ENCODE measurements at regions not wholly inside any gene's neighbourhood (a gene's known extent, or its start where the extent isn't known, plus 50 kb on each side); places are given as distances from the start of the nearest gene placed in this dataset.

DNA sequence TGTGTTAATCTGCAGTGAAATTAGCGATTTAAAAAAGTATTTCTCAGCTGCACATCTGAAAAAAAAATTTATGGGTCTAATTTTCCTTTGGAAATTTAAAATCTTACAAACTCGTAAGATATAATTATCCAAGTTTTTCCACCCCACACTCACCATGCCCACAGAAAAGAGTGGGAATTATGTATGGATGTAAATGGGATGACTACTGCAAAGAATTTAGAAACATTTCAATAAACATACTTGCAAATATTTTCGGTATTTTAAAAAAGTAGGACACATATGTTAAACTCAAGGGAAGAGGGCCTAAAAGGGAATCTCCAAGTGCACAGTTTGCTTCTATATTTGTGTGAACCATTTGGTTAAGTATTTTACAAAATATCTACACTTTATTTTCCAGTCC, 1039.9 kb upstream of the POU3F3 start:
- ATAC-seq = no peak

DNA sequence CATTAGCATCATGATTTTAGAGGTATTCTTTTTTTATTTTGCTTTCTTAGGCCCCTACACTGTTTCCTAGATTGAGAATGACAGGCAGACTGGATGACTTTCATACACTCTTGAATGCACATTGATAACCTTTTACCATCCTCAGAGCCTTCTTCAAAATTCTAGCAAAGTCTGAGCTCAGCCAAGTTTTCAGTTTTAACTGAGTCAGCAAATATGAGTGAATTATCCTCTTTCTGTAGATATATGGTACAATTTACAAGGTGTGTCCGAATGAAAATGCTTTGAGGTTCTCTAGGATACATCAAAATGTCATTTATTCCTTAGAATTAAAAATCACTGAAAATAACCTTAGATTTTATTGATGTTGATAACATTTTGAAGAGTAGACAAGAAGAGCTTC, 1038.2 kb upstream of the POU3F3 start:
- no peak for ATAC-seq

DNA sequence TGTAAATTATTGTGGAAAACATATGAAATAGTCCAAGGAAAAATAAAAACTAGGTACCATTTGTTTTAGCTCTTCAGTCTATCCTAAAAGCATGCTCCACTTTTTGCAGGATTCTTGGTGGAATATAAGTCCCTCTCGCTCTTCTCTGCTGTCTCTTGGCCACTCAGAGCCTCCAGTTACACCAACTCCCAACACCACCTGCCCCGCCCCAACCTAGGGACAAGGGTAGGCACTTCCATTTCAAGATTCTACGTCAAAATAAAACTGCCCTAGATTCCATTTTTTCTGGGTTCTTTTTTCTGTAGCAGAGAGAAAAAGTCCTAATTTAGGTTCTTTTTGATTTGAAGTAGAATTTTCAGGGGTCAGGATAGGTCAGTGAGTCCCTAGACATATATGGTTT, 1036.2 kb upstream of the POU3F3 start:
- no peak for ATAC-seq

DNA sequence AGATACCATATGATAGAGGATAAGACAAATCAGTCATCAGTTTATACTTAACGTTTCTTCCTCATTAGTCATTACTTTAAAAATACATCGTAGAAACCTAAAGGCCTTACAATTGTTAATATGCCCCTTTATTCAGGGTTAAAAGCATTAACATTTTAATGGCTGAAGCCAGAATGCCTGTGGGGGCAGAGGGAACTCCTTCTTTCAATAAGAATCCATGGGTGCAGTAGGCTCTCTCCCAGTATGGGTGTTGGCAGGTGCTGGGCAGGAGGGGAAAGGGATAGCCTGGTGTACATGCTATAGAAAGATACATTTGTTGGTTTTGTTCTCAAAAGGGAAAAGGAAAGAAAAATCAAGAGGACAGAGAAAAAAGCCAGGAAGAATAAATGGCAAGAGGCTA, 1035.7 kb upstream of the POU3F3 start:
- ATAC-seq = no peak

DNA sequence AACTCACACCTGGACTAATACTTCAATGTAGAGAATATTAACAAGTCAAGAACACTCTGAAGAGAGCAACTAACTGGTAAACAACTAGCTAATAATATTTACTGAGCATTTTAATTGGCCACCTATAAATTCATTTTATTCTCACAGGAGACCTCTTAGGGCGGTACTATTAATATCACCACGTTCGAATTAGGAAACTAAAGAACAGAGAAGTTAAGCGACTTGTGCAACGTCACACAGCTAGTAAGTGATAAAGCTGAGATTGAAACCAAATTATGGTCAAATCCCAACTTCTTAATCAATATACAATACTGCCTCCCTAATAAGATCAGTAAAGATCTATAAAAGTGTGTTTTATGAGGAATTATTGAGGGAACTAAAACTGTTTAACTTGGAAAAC, 1034.3 kb upstream of the POU3F3 start:
- ATAC-seq = no peak

DNA sequence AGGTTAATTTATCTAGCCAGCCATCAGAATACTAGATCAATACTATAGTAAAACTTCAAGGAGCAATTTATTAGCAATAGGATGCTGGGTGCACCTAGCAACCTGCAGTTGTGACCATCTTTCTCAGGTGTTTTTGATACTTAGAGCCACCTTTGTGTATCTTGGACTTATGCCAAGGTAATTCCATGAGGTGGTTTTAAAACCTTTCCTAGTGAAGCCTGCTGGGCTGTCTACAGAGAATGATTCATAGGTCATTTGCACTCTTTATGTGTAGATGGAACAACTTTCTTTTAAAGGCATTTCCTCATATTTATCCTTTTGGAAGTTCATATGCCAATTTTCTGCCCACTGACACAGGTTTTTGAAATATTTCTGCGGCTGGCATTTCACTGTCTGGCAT, 1030.1 kb upstream of the POU3F3 start:
- ATAC-seq = no peak

DNA sequence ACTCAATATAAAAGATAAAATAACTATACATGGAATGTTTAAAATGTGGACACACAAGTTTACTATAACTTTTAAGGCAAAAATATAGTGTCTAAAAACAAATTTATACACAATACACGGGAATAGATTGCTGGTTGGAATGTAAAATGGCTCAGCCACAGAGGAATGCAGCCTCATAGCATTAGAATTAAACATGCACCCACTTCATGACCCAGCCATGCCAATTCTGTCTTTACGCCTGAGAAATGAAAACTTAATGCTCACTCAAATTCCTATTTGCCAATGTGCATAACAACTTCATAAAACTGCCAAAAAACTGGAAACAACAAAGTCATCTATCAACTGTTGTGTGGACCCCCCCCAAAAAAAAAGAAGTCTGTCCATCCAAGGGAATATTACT, 1006.6 kb upstream of the POU3F3 start:
- no peak for ATAC-seq

DNA sequence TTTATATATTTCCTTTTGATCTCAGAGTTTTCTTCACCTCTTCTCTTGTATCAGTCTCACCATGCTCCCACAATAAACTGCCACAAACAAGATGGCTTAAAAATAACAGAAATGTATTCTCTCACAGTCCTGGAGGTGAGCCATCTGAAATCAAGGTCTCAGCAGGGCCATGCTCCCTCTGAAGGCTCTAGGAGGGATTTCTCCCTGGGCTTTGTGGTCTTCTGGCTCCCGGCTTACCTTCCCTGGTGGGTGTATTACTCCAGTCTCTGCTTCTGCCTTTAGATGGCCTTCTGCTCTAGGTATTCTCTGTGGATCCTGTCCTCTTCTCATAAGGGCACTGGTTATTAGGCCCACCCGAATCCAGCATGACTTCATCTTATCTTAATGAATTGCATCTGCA, 994.7 kb upstream of the POU3F3 start:
- ATAC-seq = no peak

DNA sequence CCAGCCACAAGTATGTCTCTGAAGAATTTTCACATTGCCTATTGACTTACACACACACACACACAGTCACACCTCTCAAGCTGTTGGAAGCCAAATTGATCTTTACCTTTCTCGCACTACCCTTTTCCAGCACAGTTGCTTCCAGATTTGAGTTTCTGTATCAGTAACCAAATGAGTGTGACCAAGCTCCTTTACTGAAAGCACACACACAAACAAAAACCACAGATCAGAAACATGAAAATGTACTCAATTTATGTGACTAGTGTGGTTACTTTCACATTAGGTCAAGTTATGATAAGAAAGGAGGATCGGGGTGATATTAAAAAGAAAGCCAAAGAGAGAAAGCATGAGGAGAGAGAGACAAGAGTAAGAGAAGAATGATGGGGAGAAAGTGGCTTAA, 993.9 kb upstream of the POU3F3 start:
- ATAC-seq = no peak

DNA sequence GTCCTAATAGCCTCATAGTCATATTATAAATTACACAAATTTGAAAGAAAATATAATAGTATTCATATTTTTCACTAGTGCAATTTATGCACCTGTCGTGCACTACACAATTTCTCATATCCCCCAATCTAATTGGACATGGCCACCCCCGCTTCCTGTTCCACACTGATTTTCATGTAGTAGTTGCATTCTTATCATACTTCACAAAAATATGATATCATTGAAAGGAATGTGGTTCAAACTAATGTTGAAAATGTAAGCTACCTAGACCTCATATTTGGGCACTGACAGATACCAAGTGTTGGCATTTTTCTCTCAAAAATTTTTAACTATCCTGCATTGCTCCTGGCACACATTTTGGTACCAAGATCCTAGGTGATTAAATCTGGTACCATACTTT, 985.5 kb upstream of the POU3F3 start:
- ATAC-seq = no peak

DNA sequence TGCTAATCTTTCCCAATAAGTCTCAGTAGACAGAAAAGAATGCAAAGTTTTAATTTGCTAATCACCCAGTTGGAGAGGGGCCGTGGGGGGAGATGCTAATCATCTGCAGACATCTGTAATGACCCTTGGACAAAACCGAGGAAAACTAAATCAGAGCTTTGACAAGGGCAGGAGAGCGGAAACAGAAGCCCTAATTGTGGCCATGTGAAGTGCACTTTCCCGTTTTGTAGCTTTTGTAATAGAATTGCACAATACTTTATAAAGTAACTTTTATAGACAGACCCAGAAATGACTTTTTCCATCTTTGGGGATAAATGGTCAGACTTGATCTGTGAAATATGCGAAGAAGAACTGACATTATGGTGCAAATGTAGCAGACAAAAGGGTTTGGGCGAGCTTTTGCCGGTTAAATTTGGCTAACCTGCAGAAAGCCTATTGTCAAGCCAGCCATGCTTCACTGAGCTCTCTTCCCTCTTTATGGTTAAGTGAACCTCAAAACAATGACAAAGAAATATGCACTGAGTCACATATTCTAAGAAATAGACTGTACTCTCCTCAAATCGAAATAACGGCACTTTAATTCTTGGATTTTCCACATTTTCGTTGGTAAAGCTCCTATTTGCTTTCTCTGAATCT, 980.1 kb upstream of the POU3F3 start:
- no peak for ATAC-seq

DNA sequence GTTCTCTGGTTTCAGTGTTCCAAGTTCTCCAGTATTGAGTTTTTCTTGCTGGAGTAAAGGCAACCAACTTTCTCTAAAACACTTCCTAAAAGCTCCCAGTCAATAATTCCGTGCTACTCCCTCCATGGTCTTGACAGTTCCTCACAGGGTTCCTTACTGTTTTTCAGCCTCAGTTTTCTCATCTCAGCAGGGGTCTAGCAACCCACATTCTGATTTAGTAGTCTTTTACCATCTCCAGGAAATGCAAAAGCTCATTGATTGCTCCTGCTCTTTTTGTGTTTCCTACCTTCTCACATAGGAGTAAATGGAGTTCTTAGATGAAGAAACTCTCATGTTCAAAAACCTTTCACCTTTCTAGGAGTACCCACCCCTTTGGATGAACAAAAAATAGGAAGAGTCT, 978.8 kb upstream of the POU3F3 start:
- no peak for ATAC-seq

DNA sequence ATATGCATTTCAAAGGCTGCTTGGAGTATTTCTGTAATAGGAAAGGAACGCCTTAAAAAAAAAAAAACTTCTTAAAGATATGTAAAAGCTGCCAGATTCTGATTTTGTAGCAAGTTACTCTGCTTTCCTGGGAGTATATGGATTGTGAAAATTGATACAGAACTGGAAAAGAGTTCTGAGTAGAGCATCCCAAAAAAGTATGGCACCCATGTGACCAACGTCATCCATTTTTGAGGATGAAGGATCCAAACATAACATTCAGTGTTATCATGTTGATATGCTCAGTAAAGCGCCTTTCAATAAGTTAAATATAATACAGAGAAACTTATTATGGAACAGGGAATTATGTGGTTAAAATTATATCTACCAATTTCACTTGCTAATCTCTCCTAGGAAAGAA, 978.4 kb upstream of the POU3F3 start:
- ATAC-seq = no peak

DNA sequence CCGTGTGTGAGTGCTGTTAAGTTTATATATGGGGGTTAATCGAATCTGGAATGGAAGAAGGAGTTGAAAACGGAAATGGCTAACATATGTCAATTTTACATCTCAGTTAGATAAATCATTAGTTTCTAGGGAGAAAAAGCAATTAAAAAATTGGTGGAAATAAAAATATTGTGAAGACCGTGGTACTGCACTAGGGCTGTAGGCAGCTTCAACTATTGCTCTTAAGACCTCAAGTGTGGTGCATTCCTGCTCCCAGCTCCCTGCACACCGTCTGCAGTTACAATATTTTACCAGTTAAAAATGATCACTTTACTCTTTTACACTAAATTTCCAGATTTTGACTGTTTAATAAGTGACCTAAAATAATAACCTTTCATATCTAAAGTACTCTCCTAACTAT, 977.3 kb upstream of the POU3F3 start:
- ATAC-seq = no peak

DNA sequence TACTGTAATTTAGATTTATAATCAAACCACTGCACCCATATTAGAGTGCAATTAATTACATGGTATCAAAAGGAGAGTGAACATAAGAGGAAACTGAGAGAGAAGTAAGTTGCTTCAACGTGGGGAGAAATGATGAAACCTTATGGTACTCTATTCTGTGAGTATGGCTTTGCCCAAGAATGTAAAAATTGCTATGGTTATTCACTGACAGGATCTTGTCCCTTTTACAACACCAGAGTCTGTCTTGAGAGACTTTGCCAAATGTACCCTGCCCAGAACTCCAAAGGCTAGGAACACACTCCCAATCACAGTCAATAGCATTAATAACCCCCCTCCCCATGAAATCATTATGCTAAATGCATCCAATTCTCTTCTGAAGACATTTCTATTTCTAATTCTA, 974.8 kb upstream of the POU3F3 start:
- ATAC-seq = no peak

DNA sequence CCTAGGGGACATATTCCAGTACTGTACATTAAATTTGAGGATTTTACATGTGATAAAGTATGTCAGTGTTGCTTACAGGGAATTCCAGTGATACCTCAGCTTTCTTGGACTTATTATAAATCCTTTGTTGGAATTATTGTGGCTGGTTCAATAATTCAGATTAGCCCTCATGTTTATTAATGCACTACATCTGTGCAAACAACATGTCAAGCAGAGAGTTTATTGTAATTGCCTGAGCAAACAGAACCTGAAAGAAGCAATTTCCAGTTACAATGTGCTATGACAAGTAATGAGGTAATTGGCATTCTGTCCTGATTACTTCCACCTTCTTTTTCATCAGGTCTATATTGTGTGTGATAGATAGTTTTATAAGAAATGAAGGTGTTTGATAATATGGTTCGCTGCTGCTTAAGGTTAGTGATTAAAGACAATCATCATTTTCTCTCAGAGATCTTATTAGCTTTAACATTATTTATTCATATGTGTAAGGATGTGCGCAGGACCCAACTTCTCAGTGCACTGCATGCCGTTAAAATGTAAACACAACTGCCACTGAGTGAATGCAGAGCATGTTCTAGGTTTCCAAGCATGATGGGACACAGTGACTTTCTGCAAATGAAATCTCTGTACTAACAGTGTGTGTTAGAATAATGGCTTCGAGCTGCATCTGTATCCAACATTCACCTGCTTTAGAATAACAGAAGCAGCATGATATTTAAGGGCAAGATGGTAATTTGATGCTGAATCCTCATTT, 973.7 kb upstream of the POU3F3 start:
- no peak for ATAC-seq

DNA sequence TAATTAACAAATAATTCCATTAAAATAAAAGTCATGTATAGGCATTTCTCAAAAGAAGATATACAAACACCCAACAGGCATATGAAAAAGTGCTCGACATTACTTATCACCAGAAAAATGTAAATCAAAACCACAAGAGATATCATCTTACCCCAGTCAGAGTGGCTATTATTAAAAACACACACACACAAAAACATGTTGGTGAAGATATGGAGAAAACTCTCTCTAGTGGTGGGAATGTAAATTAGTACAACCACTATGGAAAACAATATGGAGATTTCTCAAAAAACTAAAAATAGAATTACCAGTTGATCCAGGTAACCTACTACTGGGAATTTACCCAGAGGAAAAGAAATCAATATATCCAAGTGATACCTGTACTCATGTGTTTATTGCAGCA, 966.3 kb upstream of the POU3F3 start:
- no peak for ATAC-seq

DNA sequence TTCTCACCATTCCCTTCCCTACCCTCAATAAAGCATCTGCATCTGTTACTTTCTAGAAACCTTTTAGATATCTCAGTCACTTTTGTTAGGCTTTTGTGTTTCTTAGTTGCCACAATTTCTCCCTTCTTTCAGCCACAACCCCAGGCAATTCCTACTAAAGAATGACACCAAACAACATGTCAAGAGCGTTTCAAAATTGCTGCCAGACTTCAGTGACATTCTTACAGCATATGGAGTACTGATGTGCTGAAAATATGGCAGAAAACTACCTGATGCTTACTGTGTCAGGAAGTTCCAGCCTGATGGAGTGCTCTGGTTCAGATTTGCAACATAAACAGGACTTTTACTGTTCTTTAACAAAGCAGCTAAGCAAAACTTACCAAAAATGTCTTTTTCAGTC, 957.7 kb upstream of the POU3F3 start:
- ATAC-seq = no peak

DNA sequence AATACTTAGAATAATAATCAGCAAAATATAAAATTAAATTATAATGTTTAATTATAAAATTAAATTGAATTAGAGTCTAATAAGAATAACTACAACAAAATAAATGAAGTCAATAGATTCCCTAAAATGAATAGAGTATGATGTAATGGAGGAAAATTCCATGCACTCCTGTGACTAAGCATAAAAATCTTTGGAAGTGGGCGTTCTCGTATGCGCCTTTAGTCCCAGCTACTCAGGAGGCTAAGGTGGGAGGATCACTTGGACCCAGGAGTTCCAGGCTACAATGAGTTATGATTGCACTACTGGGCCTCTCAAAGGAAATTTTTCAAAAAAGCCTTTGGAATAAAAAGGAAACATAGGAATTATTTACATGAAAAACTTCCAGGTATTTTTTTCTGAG, 955.4 kb upstream of the POU3F3 start:
- ATAC-seq = no peak

DNA sequence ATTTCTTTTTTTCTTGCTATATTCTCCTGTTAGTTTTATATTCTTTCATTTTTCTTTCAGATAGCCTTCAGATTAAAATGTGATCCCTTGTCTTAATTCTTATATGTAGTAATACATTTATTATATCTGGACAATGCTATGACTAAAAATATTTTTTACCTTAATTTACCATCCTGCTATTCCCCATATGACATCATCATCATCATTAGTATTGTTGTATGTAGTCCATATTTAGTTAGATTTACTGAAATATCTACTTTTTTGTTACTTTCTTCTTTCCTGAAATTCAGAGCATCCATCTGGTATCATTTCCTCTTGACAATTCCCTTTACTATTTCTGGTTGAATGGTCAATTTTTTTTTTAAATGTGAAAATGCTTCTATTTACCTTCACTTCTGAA, 951.6 kb upstream of the POU3F3 start:
- no peak for ATAC-seq

DNA sequence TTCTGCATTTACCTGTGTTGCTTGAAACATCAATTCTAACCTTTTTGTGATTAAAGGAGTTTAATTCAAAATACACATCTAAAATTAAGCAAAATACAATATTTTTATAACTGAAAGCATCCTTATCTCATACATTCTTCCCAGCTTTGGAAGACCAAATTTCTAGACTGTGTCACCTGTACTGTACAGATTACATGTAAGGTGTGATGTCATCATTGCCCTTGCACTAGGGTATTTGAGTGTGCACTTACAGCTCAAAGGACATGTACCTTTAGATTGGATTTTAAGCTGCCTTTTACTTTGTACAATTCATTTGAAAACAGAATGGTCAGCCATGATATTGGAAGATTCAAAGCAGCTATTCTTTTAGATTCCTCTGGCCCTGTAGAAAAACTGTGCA, 932.8 kb upstream of the POU3F3 start:
- ATAC-seq = no peak

DNA sequence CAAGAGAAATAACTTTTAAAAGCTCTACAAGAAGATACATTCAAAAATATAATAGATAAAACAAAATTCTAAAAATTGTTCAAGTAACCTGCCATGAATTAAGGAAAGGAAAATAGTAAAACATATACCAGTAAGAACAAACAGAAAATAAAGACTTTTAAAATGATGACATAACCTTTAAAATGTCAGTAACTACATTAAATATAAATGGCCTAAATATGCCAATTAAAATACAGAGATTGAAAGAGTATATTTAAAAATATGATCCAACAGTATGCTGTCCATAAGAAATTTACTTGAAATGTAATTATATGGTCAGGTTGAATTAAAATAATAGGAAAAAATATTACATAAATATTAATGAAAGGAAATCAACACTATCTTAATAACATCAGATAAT, 911.7 kb upstream of the POU3F3 start:
- ATAC-seq = no peak

DNA sequence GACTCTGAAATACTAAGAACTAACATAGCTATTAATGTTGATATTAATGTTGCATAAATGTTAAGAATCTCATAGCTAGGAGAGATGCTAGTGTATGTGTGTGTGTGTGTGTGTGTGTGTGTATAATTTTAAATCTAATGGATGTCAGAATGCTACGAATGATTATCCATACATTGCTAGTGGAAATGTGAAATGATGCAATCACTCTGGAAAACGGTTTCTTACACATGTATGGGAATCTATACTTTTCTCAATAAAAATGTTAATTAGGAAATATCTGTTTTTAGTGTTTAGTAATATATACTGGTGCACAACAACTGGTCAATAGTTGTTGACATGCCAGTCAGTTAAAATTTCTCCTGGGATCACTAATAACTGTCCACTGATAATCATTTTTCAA, 908.8 kb upstream of the POU3F3 start:
- no peak for ATAC-seq

DNA sequence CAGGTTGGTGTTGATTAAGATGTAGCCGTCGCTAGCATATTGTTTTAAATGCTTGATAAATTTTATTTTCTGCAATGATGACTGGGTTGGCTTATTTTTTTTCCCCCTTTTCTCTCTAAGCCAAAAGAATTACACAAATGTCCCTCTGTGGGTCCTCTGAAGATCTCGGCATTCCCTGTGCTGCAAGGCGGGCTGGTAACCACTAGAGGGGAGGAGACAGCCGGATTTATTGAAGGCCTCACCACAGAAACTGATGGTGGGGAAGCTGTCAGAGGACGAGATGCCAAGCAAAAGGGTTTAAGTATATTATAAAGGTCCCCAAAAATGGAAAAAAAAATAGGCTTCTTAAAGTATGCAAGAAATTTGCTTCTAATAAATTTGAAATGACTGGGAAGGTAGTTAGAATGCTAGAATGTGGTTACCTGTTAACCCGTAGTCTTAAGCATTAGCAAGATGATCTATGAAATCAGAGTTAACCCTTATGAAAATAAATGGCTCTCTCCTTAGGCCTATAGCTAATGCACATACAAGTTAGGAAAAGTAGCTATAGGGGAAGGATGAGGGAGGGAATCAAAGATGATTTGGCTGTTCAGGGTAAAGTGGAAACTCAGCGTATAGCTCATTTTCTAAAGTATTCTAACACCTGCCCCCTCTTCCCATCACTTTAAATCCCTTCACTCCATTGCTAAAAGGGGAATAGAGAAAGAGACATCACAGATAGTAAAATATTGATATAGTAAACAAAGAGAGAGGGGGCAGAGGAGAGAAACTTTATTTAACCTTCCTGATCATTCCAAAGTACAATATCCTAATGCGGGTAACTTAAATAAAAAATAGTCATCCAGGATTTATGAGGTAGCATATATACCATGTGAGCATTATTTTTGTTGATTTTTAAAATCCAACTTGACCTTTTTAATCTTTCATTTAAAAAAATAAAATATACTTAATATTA, 894.5 kb upstream of the POU3F3 start:
- ATAC-seq = no peak
